ENCODE measurements at regions not wholly inside any gene's neighbourhood (a gene's known extent, or its start where the extent isn't known, plus 50 kb on each side); places are given as distances from the start of the nearest gene placed in this dataset.

DNA sequence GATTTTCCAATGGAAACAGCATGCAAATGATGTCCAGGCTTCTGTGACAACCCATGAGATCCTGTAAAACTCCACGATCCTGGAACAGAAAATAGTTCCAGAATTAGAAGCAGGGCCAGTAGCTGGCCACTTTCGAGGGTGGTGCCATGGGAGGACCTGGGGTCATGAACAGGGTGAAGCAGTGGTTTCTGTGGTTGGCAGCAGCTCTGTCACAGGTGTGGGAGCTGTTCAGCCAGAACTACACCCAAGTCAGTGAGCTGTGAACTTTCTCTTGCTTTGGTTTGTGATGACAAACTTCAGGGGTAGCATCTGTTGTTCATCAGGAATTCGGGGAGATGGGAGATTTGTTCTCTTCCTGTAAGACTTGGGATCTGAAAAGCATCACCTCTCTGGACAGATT is 314.4 kb upstream of the NT5C1B start:
- Histone ChIP-seq H3K9me3 (peaks cover 0 to 10% of the 10 kb centered on the region in 2 donors), H3K36me3 (no peaks in the 10 kb centered on the region), H3K27me3 (no peaks in the 10 kb centered on the region), H3K27ac (no peak overlapping the region), H3K4me3 (no peak overlapping the region), H3K4me1 (peaks cover 9 to 23% of the 10 kb centered on the region in 2 donors)
- TF ChIP-seq, protein P1, sequence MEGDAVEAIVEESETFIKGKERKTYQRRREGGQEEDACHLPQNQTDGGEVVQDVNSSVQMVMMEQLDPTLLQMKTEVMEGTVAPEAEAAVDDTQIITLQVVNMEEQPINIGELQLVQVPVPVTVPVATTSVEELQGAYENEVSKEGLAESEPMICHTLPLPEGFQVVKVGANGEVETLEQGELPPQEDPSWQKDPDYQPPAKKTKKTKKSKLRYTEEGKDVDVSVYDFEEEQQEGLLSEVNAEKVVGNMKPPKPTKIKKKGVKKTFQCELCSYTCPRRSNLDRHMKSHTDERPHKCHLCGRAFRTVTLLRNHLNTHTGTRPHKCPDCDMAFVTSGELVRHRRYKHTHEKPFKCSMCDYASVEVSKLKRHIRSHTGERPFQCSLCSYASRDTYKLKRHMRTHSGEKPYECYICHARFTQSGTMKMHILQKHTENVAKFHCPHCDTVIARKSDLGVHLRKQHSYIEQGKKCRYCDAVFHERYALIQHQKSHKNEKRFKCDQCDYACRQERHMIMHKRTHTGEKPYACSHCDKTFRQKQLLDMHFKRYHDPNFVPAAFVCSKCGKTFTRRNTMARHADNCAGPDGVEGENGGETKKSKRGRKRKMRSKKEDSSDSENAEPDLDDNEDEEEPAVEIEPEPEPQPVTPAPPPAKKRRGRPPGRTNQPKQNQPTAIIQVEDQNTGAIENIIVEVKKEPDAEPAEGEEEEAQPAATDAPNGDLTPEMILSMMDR (IDR thresholded peaks at IDR 0.05), result no peak
- intact Hi-C loops (cut with DNase I), result loop anchor here (5.0 kb wide), 3 partner anchors 84 to 444 kb away; no protein-coding TSS in a partner anchor
- DNase-seq (ENCODE audit: low spot score in 2 of 2), result no peak

DNA sequence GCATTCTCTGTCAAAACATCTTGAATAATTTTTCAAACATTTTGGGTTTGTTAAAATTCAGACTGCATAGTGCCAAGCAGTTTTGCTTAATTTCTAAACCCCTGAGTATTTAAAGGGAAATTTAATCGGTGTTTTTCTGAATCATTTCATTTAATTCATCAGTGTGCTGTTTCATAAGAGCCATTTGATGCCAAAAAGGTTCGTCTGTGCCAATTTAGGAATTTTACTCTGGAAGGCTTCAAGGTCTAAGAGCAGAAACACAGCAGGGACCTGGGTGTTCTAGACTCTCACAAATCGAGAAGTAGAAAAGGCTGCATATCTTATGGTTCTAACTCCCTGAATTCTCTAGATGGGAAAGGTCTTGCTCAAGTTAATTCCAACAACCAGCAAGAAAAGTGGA is 311.9 kb upstream of the NT5C1B start:
- TF ChIP-seq, protein P1 (IDR thresholded peaks at IDR 0.05), result no peak
- peaks cover 0 to 10% of the 10 kb centered on the region in 2 donors for H3K9me3 ChIP-seq
- peaks cover 9 to 23% of the 10 kb centered on the region in 2 donors for H3K4me1 ChIP-seq
- DNase-seq (ENCODE audit: low spot score in 2 of 2), result no peak
- H3K27me3 ChIP-seq, result no peaks in the 10 kb centered on the region
- no peaks in the 10 kb centered on the region for H3K36me3 ChIP-seq
- no peak overlapping the region for H3K4me3 ChIP-seq
- intact Hi-C loops (cut with DNase I), result loop anchor here (5.0 kb wide), 3 partner anchors 86 to 446 kb away; no protein-coding TSS in a partner anchor
- H3K27ac ChIP-seq, result peak overlapping the region; percentile 74 to 91

DNA sequence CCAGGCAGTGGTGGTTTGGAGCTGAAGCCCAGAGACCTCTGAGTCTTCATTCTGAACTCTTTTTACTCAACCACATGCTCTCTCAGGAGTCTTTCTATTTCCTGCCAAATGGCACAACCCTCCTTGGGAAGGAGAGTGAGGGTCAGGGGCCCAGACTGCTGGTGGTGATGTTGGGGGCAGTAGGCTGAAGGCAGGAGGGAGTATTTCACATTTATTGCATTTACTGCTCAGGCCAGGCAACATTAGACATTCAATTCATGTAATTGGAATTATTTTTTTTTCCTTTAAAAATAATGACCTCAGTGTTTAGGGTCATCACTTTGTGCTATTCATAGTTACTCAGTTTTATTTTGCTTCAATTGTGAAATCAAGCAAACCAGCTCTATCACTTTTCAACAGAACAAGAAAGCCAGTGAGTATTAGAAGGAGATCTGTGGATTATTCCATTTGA is 311.3 kb upstream of the NT5C1B start:
- Histone ChIP-seq H3K27me3 (no peaks in the 10 kb centered on the region), H3K27ac (peak overlapping the region; percentile 74 to 91), H3K4me3 (no peak overlapping the region), H3K36me3 (no peaks in the 10 kb centered on the region), H3K4me1 (peaks cover 9 to 23% of the 10 kb centered on the region in 2 donors), H3K9me3 (peaks cover 0 to 5% of the 10 kb centered on the region in 2 donors)
- DNase-seq (ENCODE audit: low spot score in 2 of 2), result no peak
- TF ChIP-seq, protein P1 (IDR thresholded peaks at IDR 0.05), result no peak
- intact Hi-C loops (cut with DNase I), result loop anchor here (5.0 kb wide), 3 partner anchors 87 to 447 kb away; no protein-coding TSS in a partner anchor

DNA sequence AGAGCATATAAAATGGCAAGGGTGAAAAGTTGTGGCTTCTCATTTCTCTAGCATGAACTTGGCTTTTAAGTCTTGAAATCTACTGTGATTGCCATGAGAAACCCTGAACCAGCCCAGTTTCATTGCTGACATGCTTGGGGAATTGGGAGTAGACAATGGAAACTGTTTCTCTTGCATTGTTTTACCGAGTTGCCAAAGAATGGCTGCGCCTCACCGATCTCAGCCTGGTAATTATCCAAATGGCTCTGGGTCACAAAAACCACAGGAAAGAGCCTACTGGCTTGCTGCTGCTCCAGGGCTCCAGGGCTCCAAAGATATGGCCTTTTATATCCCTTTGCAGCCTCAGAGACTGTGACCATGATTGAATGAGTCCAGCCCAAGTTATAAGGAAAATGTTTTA is 310.4 kb upstream of the NT5C1B start:
- intact Hi-C loops (cut with DNase I), result loop anchor here (5.0 to 10.0 kb wide), 5 partner anchors 88 to 965 kb away; no protein-coding TSS in a partner anchor
- DNase-seq (ENCODE audit: low spot score in 2 of 2), result no peak
- H3K27ac ChIP-seq, result peak overlapping the region; percentile 74 to 91

DNA sequence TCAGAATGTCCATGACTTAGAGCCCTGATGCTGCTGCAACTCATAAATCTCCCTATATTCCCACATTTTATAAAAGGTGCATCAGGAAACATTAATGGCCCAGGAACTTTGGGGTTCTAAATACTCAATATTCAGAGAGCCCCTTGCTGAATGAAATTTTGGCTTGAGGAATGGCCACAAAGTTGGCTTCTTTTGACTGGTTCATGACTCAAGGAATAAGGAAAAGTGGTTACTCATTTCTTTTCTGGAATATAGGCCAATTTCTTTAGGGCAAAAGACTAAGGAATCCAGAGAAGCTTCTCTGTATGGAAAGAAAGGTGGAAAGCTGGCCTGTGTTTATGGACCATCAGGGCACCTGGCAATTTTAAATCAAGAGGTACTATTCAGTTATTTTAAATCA is 308.9 kb upstream of the NT5C1B start:
- Histone ChIP-seq H3K36me3 (no peaks in the 10 kb centered on the region), H3K9me3 (no peaks in the 10 kb centered on the region), H3K4me1 (peaks cover 9 to 23% of the 10 kb centered on the region in 2 donors), H3K27me3 (no peaks in the 10 kb centered on the region), H3K27ac (no peak overlapping the region), H3K4me3 (no peak overlapping the region)
- intact Hi-C loops (cut with DNase I), result loop anchor here (10.0 kb wide), 2 partner anchors 463 to 967 kb away; no protein-coding TSS in a partner anchor
- no peak for DNase-seq (ENCODE audit: low spot score in 2 of 2)
- TF ChIP-seq, protein P1 (IDR thresholded peaks at IDR 0.05), result no peak

More for the DNA sequence above, 310.4 kb upstream of the NT5C1B start:
- Histone ChIP-seq H3K27me3 (no peaks in the 10 kb centered on the region), H3K4me1 (peaks cover 9 to 23% of the 10 kb centered on the region in 2 donors), H3K4me3 (no peak overlapping the region), H3K36me3 (no peaks in the 10 kb centered on the region), H3K9me3 (no peaks in the 10 kb centered on the region)
- TF ChIP-seq, protein P1 (IDR thresholded peaks at IDR 0.05), result no peak
